GM19372 (cell line): ENCODE measurements at regions not wholly inside any gene's neighbourhood (a gene's known extent, or its start where the extent isn't known, plus 50 kb on each side); places are given as distances from the start of the nearest gene placed in this dataset.

Experiments used
- ATAC-seq: cut with Tn5 transposase; IDR thresholded peaks from one replicate; pipeline ENCODE4 v1.9.1; 2021; ENCODE audit warnings: mild to moderate bottlenecking, low read depth, moderate library complexity; ENCODE audit not compliant: unreplicated experiment

DNA sequence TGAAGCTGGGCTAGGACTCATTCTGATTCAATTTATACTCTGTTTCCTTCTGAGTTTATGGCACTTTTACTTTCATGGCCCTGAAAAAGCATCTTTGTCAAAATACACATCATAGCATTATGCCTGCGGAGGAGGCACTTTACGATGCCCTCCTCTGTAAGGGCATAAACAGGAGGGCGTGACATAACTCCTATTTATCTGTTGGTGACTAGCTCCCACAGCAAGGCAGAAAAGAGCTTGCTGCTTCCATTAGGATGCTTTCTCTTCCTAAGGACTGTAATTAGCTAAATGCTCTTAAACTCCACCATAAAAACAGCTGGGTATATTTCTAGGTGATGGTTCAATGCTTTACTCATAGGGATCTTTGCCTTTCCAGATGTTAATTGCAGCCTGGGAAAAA, 315.2 kb upstream of the GHITM start:
- no peak for ATAC-seq

DNA sequence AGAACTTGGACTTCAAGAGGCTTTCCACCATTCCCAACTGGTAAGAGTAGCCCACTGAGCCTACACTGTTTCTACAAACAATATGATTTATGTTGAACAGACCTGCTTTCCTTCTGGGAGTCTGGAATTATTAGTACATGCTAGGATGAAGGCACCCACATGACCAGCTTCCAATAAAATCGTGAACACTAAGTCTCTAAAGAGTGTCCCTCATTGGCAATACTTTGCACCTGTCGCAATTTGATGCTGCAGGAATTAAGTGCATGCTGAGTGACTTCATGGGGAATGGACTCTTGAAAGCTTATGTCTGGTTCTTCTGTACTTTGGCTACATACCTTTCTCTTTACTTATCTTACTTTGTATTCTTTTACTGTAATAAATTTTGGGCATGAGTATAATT, 305.2 kb upstream of the GHITM start:
- no peak for ATAC-seq

DNA sequence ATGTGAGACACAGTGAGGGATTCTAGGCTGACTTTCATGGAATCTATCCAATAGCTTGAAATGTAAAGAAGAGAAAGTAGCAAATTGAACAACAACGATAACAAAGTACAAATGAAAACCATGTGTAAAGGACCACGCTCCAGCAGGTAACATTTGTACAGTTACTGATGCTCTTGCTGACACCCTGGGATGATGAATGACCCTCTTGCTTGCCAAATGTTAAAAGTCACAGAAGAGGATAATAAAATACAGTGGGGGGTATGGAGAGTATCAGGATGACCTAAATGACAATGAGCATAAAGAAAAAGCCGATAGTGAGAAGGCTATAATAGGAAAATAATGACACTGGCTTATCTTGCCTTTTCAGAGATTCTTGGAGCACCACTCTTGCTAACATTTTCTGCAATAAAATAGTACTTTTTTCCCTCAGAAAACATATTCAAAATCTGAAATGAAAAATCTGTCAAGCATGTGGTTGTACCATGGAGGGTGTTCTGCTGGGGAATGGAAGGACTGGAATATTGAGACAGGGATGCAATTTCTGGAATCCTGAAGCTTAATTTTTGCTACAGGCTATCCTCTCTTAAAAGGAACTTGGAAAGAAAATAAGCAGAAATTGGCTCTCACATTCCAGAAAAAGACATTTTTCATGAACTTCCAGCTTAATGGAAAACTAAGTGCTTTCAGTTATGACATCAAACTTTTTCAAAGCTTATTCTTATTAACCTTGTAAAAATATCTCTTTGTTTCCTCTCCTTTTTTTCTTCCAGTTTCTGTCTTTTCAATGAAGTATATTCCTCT, 303.2 kb upstream of the GHITM start:
- ATAC-seq, result no peak

DNA sequence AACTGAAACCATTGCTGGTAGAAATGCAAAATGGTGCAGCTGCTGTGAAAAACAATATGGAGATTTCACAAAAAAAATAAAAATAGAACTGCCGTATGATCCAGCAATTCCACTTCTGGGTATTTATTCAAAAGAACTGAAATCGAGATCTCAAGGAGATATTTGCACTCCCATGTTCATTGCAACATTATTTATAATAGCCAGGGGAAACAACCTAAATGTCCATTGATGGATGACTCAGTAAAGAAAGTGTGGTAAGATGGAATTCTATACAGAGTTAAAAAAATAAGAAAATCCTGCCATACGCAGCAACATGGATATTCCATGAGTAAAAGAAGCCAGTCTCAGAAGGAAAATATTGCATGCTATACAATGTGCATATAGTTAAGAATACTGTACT, 290.6 kb upstream of the GHITM start:
- ATAC-seq, result no peak

DNA sequence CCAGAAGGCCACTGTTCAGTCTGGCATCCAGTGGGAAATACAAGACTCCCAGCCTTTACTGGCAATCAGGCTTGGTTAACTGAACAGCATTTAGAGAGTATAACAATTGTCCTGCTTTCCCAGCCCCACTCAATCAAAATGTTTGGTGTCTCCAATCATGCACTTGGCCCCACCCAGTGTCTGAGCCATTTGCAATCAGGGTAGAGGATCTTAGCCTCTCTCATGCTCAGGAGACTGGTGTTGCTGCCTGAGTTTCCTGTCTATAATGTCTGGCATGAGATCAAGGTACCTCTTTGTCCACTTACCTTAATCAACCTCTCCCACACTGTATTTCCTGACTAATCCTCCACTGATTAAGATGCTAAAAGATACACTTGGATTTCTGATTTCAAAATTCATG, 290.2 kb upstream of the GHITM start:
- ATAC-seq, result no peak

DNA sequence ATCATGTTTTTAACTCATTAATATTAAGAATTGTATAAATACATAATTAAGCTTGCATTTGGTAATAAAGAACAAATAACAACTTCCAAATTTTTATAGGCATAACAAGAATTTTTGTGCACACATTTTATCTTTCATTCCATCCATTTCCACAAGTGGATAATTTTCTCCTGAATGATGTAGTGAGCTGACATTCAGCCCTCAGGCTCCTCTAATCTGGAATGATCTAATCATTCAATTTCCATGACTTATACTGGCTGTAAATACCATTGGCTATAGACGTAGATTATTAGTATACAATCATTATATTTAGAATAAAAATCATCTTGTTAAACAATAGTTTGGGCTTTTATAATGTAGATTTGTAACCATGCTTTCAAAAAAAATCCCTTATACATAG, 287.2 kb upstream of the GHITM start:
- ATAC-seq, result no peak

DNA sequence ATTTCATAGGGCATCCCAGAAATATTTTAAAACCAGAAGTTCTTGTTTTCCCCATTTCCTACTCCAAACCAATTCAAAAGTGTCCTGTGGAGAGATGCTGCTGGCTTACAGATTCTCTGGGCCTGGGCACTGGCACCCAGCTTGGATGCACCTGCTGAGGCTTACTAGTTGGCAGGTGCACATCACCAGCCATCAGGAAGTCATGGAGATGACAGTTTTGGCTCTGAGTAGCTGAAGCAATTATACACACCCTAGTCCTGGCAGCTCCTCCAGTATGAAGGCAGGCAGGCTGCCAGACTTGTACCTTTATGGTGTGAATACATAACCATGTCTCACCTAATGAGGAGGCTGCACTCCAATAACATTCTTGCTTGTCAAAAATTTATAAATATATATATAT, 276.6 kb upstream of the GHITM start:
- no peak for ATAC-seq

DNA sequence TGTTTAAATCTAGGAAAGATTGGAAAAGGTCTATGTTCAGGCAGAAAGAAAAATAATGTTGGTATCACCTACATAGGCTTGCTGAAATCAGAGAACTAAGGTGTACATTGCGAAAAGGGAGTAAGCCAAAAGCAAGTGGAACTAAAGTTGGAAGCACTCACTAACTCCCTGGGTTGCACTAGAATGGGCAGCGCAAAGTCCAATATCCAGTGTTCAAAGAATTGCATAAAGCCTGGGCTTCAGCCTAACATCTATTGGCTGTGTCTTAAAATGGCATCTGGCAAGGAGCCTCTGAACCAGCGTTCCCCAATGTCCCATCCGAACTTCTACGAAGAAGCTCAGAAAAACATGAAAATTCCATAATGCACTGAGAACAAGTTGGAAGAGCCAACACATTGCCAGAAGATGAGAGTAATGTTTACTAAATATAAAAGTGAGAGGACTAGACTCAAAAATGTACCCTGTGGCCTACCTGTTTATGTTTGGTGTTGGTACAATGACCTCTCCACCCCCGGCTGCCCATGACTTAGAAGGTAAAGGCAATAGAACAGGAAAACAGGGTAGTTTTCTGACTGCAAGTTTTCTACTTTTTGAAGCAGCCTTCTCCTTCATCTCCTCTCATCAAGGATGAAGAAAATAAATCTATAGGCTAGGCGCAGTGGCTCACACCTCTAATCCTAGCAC, 275.9 kb upstream of the GHITM start:
- ATAC-seq, result no peak

DNA sequence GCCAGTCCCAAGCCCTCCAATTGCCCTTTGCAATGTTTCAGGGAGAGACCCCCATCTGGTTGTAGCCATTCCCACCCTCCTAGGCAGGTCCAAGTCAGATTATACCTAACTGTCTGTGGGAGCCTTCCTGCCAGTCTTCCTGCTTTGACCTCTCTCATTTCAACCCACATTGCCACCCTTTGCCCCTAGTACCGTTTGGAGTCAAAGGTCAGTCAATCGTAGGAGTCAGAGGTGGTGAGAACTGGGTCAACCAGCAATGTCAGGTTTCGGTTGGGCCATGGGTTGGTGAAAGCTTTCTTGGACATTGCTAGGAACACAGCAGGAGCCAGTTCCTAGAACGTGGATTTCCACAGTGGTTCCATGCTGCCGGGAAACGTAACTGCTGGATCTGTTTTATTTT, 269.4 kb upstream of the GHITM start:
- no peak for ATAC-seq

DNA sequence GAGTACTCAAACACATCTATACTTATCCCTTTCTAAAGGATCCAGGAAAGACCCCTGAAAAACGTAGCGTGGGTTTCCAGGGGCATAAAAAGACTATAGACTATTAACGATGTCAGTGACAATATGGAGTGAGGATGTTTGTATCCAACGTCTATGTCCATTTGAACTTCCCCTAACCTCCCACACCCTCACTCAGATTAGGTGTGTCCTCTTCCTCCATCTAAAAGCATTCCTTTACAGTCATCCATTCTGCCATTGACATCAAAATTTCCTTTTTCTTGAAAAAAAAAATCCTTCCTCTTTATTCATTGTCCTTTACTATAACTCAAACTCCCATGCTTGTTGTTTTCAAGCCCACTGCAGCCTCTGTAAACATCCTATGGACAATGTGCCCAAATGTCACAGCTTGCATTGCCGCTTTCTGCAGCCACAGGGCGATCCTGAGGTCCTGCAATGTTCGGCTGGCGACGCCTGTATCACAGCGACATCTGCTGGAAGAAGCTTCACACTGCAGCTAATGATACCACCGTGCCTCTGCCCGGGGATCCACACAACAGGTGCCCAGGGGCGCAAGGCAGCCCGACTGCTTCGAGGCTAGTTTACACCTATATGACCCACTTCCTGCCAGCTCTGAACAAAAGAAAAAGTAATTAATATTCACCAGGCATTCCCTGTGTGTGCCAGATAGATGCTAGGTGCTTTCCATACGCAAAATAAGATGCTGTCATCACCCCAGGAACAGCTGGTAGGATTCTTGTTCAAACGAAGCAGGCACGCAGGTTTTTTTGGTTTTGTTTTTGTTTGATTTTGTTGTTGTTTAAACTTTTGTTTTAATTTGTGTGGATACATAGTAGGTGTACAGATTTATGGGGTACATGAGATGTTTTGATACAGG, 267.9 kb upstream of the GHITM start:
- peak; percentile 95 for ATAC-seq

DNA sequence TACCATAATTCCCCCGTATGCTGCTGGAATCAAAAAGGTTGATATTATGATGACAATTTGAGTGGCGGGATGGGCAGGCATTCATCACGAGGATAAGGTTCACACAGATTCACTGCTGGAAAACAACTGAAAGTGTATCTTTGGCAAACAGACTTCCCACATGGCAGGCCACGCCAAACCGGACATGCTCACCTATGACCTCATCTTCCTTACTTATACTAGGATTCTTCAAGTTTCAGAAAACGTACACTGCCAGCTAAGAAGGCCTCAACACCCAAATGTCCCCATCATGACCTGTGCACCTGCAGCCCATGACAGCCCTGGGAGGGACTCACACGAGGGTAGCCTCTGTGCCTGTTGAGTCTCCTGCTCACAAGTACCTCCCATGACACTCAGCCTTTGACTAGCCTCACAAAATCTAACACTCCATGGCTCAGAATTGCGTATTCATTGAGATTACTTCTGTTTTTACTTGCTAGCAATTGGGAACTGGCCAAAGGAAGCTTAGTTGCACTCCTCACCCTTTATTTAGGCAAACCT, 259.0 kb upstream of the GHITM start:
- no peak for ATAC-seq

DNA sequence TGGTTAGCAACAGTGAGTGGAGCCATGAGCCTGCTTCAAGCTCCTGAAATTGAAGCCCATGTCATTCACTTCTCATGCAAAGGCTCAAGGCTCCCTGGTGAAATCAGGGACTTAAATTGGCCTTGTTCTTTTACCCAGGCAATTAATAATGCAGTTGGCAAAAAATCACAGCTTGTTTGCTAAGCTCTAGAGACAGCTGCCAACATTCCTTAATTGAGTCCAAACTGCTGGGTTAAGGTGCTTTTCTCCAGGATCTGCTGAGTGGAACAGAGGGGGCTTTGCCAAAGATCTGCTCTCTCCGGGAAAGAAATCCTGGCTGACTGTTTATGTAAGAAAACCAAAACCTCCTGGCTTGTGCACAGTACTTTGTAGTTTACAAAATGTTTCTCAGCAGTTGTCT, 257.6 kb upstream of the GHITM start:
- no peak for ATAC-seq

DNA sequence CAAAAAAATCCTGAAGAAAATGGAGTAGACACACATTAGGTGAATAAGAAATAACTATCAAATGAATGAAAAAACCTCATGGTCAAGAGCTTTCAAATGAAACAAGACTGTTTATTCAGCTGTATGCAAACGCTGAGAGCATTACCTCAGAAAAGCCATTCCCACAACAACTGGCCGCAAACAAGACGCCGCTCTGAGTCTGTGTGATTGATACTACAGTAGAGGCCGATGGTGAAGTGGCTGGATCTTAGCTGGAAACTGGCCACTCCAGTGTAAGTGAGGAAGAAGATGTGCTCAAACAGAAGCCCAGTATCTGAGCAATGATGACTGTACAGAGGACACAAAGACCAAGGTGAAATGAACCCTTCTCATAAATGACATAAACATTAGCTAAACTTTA, 252.4 kb upstream of the GHITM start:
- ATAC-seq, result no peak

DNA sequence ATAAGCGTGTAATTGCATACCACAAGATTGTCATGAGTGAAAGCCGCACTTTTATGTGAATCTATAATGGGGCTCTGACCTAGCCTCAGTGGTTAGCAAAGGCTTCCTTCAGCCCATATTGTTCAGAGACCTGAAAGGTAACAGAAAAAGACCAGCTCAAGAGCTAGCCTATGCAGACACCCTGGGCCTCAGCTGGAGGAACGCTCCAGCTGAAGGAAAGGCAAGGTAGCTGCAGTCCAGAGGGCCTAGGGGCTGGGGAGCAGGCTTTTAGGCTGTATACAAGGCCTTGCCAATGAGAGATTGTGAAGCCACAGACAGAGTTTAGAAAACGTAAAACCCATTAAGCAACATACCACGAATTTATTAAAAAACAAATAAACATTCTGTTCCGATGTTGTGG, 246.6 kb upstream of the GHITM start:
- ATAC-seq, result no peak

DNA sequence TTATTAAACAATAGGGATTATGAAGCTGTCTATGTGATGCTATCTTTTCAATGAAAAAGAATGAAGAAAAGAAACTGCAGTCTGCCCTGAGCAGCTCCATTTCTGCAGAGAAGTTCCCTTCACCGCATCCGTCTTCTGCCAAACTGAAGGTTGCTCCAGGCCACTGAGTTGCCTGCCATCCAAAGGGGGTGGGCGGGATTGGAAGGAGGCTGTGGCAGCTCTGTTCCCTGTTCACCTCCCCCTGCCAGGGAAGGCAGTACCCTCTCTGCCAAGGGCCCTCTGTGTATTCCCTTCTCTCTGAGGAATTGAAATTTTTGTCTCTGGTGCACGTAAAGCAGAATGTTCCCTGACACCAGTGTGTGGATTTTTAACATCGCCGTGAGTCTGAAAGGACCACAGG, 243.1 kb upstream of the GHITM start:
- no peak for ATAC-seq

DNA sequence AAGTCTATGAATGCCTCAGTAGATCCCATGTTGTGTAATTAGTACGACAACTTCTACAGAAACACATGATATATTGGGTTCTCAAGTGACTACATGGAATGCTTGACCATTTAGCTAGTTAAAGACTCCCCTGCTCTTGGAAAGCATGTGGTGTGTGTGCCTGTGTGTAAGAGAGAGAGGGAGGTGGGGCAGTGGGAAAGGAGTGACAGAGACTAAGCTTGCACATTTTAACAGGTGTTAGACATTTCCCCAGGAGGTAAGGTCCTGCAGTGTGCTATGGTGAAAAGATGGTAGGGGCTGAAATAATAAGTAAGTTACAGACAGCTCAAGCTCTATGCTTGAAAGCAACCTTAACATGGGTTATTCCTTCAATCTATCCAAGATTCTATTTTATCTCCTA, 241.7 kb upstream of the GHITM start:
- no peak for ATAC-seq

DNA sequence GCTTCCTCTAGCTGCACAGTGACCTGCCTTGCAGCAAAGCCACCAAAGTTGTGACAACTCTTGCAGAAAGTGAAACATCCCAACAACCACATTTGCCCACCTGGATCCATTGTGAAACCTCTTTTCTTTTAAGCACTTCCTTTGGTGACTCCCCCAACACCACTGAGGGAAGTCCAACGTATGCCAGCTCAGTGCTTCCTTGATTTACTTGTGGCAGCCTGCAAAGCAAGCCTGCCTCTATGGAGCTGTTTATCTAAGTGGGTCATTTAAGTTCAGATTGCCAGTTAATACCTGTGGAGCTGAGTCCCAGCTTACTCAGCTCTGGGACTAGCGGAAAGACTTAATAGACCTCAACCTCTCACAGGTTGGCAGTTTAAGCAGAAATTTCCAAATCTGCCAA, 230.8 kb upstream of the GHITM start:
- no peak for ATAC-seq

DNA sequence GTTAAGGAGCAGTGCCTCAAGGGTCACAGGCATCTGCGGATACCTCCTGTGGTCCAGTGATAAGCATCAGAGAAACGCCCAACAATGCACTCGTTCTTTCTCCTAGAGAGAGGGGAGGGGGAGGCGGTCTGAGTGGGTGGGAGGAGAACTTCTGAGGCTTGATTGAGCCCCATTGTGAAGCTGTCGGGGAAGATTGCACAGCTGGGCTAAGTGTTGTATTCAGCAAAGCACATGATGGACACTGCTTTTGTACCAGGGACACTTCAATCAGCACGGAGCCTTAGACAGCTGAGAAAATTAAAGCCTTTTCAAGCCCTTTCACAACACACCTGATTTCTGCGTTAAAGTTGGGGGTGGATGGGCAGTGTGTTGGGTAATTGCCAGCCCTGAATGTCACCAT, 230.3 kb upstream of the GHITM start:
- no peak for ATAC-seq

DNA sequence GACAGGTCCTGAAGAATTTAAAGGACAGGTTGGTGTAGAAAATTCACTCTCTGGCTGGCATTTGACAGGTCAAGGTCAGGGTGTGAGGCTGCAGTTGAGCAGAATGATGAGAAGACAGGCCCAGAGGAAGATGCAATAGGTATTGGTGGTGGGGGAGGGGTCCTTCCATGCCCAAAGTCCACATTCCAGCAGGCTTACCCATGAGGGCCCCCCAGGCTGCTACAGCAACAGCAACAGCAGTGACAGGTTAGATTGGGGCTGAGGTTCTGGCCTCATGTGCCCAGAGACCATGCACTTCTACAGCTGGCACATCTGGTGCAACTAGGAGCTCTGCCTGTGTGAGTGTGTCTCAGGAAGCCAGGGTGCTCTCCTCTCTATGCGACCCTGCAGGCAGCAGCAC, 223.5 kb upstream of the GHITM start:
- ATAC-seq, result no peak

DNA sequence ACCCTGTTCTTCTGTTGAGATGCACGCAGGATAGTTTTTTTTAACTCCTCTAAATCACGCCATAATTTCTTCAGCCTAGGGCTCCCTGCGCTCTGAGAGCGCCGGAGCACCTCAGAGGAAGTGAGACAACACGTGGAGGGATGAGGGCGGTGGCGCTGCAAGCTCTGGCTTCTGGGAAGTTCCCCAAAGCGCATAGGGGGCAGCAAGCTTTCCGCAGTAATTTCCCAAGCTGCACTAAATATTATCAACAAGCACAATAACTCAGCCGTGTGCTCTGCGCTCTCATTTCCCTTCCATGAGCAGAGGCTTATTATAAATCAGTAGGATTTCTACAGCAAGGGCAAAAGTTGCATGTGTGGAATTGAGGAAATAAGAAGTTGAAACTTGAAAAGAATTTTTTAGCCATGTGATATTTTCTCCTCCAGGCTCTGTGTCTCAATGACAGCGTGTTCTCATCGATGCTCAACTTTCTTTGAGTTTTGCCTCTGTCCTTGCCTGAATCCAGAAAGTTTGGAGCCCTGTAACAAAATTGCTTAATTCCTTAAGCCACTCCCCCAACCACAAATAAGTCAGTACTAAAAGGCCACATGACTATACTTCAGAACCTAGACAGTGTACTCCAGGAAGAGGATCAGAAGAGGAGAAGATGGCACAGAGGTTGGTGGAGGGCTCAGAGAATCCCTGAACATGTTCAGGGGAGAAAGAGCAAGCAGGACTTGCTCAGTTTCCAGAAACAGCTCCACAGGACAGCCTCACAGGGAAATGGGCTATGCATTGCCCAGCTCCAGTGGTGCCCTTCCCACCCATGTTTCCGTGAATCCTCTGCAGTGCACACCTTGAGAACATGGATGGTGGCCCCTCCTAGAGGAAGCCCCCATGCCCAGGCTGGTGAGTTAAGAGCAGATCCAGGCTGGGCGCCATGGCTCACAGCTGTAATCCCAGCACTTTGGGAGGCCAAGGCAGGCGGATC, 221.5 kb upstream of the GHITM start:
- ATAC-seq, result peak; percentile 92
